ENCODE measurements at regions not wholly inside any gene's neighbourhood (a gene's known extent, or its start where the extent isn't known, plus 50 kb on each side); places are given as distances from the start of the nearest gene placed in this dataset.

GRCh38 chr6:127031511-127031910 lies 87.0 kb upstream of the RSPO3 start:
- TF ChIP-seq CTCF (IDR thresholded peaks at IDR 0.05): no peak
- TF ChIP-seq POLR2AphosphoS5 (IDR thresholded peaks at IDR 0.05): no peak
